Astrocyte (in vitro differentiated cells and primary cell): ENCODE measurements at regions not wholly inside any gene's neighbourhood (a gene's known extent, or its start where the extent isn't known, plus 50 kb on each side); places are given as distances from the start of the nearest gene placed in this dataset.

Experiments used
- DNase-seq: peaks from one replicate; pipeline ENCODE4 v3.0.0-alpha.2; 2010; ENCODE audit warnings: low read depth
- FAIRE-seq: peaks from 2 replicates; lab custom pipeline; 2011; peaks lifted over from hg19 to GRCh38; lab: Jason Lieb, UNC
- H2AFZ ChIP-seq: 2 replicates; pipeline ENCODE4 v1.6.0; 2012; ENCODE audit warnings: low read depth, low read length, inconsistent platforms
- H3K27ac ChIP-seq: 2 replicates; pipeline ENCODE4 v1.5.1; 2011; ENCODE audit warnings: low read depth, low read length, inconsistent platforms
- H3K27me3 ChIP-seq: 2 replicates; pipeline ENCODE4 v1.6.0; 2011; ENCODE audit warnings: low read length, inconsistent platforms; ENCODE audit not compliant: insufficient read depth
- H3K36me3 ChIP-seq: 2 replicates; pipeline ENCODE4 v1.5.1; 2011; ENCODE audit warnings: low read length, inconsistent platforms; ENCODE audit not compliant: insufficient read depth
- H3K4me1 ChIP-seq: 2 replicates; pipeline ENCODE4 v1.5.1; 2011; ENCODE audit warnings: low read length, inconsistent platforms; ENCODE audit not compliant: insufficient read depth
- H3K4me2 ChIP-seq: 2 replicates; pipeline ENCODE4 v1.6.0; 2012; ENCODE audit warnings: low read length, inconsistent platforms
- H3K4me3 ChIP-seq: 2 replicates; pipeline ENCODE4 v1.5.1; 2011; ENCODE audit warnings: low read depth, mild to moderate bottlenecking, low read length, inconsistent platforms; ENCODE audit not compliant: insufficient read depth
- H3K79me2 ChIP-seq: 2 replicates; pipeline ENCODE4 v1.6.0; 2012; ENCODE audit warnings: mild to moderate bottlenecking, low read length, inconsistent platforms; ENCODE audit not compliant: insufficient read depth
- H3K9ac ChIP-seq: 2 replicates; pipeline ENCODE4 v1.6.0; 2012; ENCODE audit warnings: mild to moderate bottlenecking, low read length, inconsistent platforms
- H3K9me3 ChIP-seq: 2 replicates; pipeline ENCODE4 v1.5.1; 2012; ENCODE audit warnings: low read depth, mild to moderate bottlenecking, low read length, inconsistent platforms; ENCODE audit not compliant: insufficient read depth
- H4K20me1 ChIP-seq: 2 replicates; pipeline ENCODE4 v1.6.0; 2012; ENCODE audit warnings: low read length, inconsistent platforms; ENCODE audit not compliant: insufficient read depth
- H3K27ac Mint-ChIP-seq: one replicate; pipeline ENCODE4 v1.8.0; 2021; ENCODE audit warnings: mild to moderate bottlenecking, mixed read lengths; ENCODE audit not compliant: unreplicated experiment
- H3K27me3 Mint-ChIP-seq: one replicate; pipeline ENCODE4 v1.8.0; 2021; ENCODE audit warnings: low read depth, mixed read lengths; ENCODE audit not compliant: unreplicated experiment
- H3K36me3 Mint-ChIP-seq: one replicate; pipeline ENCODE4 v1.8.0; 2021; ENCODE audit warnings: low read depth, mixed read lengths; ENCODE audit not compliant: unreplicated experiment
- H3K4me1 Mint-ChIP-seq: one replicate; pipeline ENCODE4 v1.8.0; 2021; ENCODE audit warnings: low read depth, mixed read lengths; ENCODE audit not compliant: unreplicated experiment
- H3K4me3 Mint-ChIP-seq: one replicate; pipeline ENCODE4 v1.8.0; 2021; ENCODE audit warnings: mild to moderate bottlenecking, moderate library complexity, mixed read lengths; ENCODE audit not compliant: unreplicated experiment
- H3K9me3 Mint-ChIP-seq: one replicate; pipeline ENCODE4 v1.8.0; 2021; ENCODE audit warnings: mild to moderate bottlenecking, mixed read lengths; ENCODE audit not compliant: unreplicated experiment
- EZH2 ChIP-seq: IDR thresholded peaks from 2 replicates; pipeline ENCODE4 v1.6.1; 2012; ENCODE audit warnings: mild to moderate bottlenecking, low read length, inconsistent platforms; ENCODE audit not compliant: insufficient read depth
- TF ChIP-seq, protein P1 (sequence below): IDR thresholded peaks from 2 replicates; pipeline ENCODE4 v1.5.1; 2011; ENCODE audit warnings: low read depth, mild to moderate bottlenecking, inconsistent platforms, low read length, moderate library complexity; ENCODE audit not compliant: insufficient read depth

DNA sequence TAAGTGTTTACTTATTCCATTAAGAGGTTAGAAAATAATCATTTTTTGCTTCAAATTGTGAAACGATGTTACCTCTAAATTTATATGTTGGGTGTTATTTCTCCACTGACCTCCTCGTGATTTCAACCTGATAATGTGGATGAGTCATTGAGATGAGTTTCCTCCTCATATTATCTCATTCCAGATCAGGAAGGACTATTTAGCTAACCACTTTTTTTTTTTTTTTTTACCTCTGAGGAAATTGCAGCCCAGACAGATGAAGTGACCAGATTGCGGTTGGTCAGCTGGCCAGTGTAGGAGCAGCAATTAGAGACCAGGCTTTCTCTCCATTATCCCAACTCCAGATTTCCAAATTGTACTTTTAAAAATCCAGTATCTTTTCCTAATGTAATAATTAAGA is 248.7 kb downstream of the FZD1 start:
- H2AFZ ChIP-seq, result no peak overlapping the region
- H3K79me2 ChIP-seq, result no peaks in the 10 kb centered on the region
- Mint-ChIP-seq H3K27me3 (peaks cover 4% of the 10 kb centered on the region), H3K9me3 (peaks cover 2% of the 10 kb centered on the region), H3K36me3 (no peaks in the 10 kb centered on the region), H3K4me3 (no peak overlapping the region), H3K27ac (no peak overlapping the region), H3K4me1 (peaks cover 2% of the 10 kb centered on the region)
- no peak for FAIRE-seq
- no peak overlapping the region for H3K27ac ChIP-seq
- no peaks in the 10 kb centered on the region for H3K36me3 ChIP-seq
- no peak overlapping the region for H3K4me3 ChIP-seq
- no peaks in the 10 kb centered on the region for H3K27me3 ChIP-seq
- TF ChIP-seq EZH2, result no peak
- TF ChIP-seq, protein P1, sequence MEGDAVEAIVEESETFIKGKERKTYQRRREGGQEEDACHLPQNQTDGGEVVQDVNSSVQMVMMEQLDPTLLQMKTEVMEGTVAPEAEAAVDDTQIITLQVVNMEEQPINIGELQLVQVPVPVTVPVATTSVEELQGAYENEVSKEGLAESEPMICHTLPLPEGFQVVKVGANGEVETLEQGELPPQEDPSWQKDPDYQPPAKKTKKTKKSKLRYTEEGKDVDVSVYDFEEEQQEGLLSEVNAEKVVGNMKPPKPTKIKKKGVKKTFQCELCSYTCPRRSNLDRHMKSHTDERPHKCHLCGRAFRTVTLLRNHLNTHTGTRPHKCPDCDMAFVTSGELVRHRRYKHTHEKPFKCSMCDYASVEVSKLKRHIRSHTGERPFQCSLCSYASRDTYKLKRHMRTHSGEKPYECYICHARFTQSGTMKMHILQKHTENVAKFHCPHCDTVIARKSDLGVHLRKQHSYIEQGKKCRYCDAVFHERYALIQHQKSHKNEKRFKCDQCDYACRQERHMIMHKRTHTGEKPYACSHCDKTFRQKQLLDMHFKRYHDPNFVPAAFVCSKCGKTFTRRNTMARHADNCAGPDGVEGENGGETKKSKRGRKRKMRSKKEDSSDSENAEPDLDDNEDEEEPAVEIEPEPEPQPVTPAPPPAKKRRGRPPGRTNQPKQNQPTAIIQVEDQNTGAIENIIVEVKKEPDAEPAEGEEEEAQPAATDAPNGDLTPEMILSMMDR, result no peak
- no peak overlapping the region for H3K4me2 ChIP-seq
- no peaks in the 10 kb centered on the region for H3K9me3 ChIP-seq
- no peaks in the 10 kb centered on the region for H3K4me1 ChIP-seq
- H3K9ac ChIP-seq, result no peak overlapping the region
- no peaks in the 10 kb centered on the region for H4K20me1 ChIP-seq
- DNase-seq, result peak; percentile 41

DNA sequence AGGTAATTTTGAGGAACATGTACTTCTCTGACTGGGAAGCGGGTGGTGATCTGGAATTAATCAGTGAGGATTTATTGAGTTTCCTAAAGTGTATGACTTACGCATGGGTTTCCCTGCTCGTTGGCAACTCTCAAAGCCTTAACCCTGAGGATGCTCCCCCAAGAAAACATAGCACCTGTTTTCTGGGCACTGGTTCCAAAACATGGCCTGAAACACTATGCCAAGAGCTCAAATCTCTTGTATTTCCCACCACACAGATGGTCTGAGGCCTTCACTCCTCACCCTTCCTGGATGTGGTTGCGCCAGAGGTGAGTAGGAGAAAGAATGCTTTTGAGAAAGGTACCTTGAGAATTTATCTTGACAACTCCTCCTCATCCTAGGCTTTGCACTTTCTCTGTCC is 250.4 kb downstream of the FZD1 start:
- TF ChIP-seq EZH2, result no peak
- TF ChIP-seq, protein P1, result no peak
- no peaks in the 10 kb centered on the region for H3K36me3 ChIP-seq
- no peak overlapping the region for H3K4me3 ChIP-seq
- no peak overlapping the region for H3K27ac ChIP-seq
- no peaks in the 10 kb centered on the region for H3K36me3 Mint-ChIP-seq
- H3K79me2 ChIP-seq, result no peaks in the 10 kb centered on the region
- H3K9me3 Mint-ChIP-seq, result peaks cover 2% of the 10 kb centered on the region
- DNase-seq (no peak), FAIRE-seq (no peak)
- peaks cover 3% of the 10 kb centered on the region for H3K27me3 Mint-ChIP-seq
- peaks cover 6% of the 10 kb centered on the region for H3K4me1 ChIP-seq
- no peak overlapping the region for H2AFZ ChIP-seq
- no peaks in the 10 kb centered on the region for H4K20me1 ChIP-seq
- peaks cover 7% of the 10 kb centered on the region for H3K4me1 Mint-ChIP-seq
- no peak overlapping the region for H3K4me3 Mint-ChIP-seq
- no peak overlapping the region for H3K27ac Mint-ChIP-seq
- no peak overlapping the region for H3K9ac ChIP-seq
- H3K4me2 ChIP-seq, result no peak overlapping the region
- H3K9me3 ChIP-seq, result no peaks in the 10 kb centered on the region
- no peaks in the 10 kb centered on the region for H3K27me3 ChIP-seq

DNA sequence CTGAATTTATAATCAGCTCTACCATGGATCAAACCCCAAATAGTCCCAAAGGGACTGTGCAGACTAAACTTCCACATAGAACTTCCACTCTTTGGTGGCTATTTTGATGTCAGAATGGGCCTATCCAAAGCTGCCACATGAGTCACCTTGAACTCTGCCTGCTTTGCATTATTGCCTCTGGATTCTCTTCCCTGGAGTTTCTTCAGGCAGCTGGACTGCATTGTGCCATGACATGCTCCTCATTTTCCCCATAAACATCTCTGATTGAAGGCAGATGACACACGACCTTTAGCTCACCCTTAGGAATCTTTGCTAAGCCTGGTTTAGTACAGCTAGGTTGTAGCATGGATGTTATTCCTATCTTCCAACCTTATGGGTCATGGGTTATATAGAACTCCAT is 251.7 kb downstream of the FZD1 start:
- Mint-ChIP-seq H3K27ac (no peak overlapping the region), H3K9me3 (peaks cover 2% of the 10 kb centered on the region)
- FAIRE-seq, result no peak

More for the DNA sequence above, 251.7 kb downstream of the FZD1 start:
- H3K79me2 ChIP-seq, result no peaks in the 10 kb centered on the region
- no peak overlapping the region for H3K27ac ChIP-seq
- peaks cover 9% of the 10 kb centered on the region for H3K4me1 ChIP-seq
- no peaks in the 10 kb centered on the region for H4K20me1 ChIP-seq
- H2AFZ ChIP-seq, result no peak overlapping the region
- no peak overlapping the region for H3K4me3 Mint-ChIP-seq
- peaks cover 3% of the 10 kb centered on the region for H3K27me3 Mint-ChIP-seq
- H3K4me1 Mint-ChIP-seq, result peaks cover 13% of the 10 kb centered on the region
- no peak overlapping the region for H3K4me3 ChIP-seq
- no peaks in the 10 kb centered on the region for H3K36me3 Mint-ChIP-seq
- no peaks in the 10 kb centered on the region for H3K36me3 ChIP-seq
- DNase-seq, result no peak
- H3K9me3 ChIP-seq, result no peaks in the 10 kb centered on the region
- no peaks in the 10 kb centered on the region for H3K27me3 ChIP-seq
- no peak overlapping the region for H3K9ac ChIP-seq
- no peak overlapping the region for H3K4me2 ChIP-seq
- no peak for TF ChIP-seq EZH2
- TF ChIP-seq, protein P1, result no peak
